GM19035 (cell line): ENCODE measurements at regions not wholly inside any gene's neighbourhood (a gene's known extent, or its start where the extent isn't known, plus 50 kb on each side); places are given as distances from the start of the nearest gene placed in this dataset.

Experiments
- ATAC-seq: cut with Tn5 transposase; IDR thresholded peaks from one replicate; pipeline ENCODE4 v1.9.1; 2021; ENCODE audit not compliant: unreplicated experiment

DNA sequence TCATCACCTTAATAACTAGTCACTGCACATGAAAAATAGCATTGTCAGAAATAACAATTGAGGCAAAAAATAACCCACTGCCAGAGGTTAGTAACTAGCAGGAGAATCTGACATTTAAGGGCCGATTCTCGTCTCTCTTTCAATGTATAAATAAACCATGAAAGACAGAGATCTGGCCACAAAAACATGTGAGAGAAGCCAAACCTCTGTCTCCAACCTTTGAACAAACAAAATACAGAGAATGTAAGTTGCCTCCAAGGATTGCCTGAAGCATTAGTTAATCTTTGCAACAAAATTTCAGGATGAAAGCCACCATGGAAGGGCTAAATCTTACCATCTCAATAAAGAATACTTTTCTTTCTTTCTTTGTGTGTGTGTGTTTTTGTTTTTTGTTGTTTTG, 257.4 kb upstream of the TMTC1 start:
- no peak for ATAC-seq

GRCh38 chr12:30030693-30031374, 247.1 kb upstream of the TMTC1 start:
- ATAC-seq = no peak

- ATAC-seq = no peak
Measured at GRCh38 chr12:30026621-30027234, 243.0 kb upstream of the TMTC1 start.

DNA sequence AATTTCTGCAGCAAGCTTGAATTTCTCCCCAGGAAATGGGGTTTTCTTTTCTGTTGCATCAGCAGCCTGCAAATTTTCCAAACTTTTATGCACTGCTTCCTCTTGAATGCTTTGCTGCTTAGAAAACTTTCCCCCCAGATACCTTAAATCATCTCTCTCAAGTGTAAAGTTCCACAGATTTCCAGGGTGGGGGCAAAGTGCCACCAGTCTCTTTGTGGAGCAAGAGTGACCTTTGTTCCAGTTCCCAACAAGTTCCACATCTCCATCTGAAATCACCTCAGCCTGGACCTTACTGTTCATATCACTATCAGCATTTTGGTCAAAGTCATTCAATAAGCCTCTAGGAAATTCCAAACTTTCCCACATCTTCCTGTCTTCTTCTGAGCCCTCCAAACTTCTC, 241.6 kb upstream of the TMTC1 start:
- ATAC-seq = no peak

DNA sequence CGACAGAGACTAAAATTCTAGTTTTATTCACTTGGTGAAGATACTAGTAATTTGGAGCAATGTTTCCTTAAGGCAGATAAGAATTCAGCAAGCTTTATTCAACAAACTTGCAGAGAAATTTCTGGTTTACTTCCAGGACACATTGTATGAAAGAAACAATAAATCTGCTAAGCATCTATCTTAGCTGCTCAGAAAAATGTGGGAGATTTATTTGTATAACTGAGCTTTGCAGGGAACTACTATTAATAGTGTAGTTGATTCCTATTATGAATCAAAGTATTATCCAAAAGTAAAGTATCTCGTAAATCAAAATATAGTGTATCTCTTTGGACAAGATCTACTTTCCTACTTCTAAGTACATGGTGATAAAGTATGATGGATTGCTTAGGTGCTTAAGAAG, 239.4 kb upstream of the TMTC1 start:
- ATAC-seq = no peak

- ATAC-seq = no peak
Measured at GRCh38 chr12:30021051-30021833, 237.5 kb upstream of the TMTC1 start.

DNA sequence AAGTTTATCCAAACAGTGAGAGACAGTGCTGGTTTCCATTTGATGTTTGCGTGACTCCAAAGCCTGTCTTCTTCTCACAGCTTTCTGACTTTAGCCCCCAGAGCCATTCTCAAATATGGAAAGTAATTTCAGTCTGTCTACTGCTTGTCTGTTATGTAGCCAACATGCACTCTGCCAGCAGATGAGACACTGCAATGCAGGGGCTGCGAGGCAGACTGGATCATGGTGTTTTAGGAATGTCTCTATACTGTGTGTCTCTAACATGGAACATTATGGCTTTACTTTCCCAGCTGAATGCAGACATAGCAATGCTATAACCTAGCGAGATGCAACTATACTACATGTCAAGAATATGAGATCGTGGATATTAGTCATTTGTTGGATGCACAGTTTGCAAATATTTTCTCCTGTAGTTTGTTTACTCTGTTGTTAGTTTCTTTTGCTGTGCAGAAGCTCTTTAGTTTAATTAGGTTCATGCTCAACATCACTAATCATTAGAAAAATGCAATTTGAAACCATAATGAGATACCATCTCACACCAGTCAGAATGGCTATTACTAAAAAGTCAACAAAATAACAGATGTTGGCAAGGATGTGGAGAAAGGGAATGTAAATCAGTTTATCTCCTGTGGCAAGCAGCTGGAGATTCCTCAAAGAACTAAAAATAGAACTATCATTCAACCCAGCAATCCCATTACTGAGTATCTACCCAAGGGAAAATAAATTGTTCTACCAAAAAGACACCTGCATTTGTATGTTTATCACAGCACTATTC, 235.8 kb upstream of the TMTC1 start:
- ATAC-seq = no peak

- no peak for ATAC-seq
Measured at GRCh38 chr12:30016540-30017055, 232.9 kb upstream of the TMTC1 start.

DNA sequence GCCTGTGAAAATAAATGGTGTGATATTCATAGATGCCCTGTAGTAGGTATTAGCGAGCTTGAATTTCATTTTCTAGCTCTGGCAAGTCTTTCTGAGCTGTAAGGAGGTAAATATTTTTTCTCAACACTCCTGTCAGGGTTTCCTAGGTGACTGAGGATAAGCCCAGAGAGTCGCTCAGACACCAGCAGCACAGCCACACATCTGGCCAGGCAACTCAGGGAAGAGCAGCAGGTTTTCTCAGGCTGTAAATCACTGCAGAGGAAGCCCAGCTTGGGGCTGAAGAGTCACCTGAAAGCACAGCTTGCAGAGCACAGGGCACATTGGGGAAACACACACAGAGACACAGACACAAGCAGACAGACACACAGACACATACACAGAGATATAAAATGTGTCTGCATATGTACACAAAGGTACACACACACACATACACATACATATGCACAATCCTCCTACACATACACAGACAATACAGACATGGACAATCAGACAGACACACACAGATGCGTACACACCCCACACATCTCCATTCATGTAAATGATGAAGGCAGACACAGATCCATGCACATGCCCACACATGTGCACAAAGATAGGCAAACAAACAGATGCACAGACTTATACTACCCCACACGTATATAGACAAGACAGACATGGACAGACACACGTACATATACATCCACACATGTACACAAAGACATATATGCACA, 232.0 kb upstream of the TMTC1 start:
- ATAC-seq = no peak

- no peak for ATAC-seq
Measured at GRCh38 chr12:30014991-30015390, 231.2 kb upstream of the TMTC1 start.

DNA sequence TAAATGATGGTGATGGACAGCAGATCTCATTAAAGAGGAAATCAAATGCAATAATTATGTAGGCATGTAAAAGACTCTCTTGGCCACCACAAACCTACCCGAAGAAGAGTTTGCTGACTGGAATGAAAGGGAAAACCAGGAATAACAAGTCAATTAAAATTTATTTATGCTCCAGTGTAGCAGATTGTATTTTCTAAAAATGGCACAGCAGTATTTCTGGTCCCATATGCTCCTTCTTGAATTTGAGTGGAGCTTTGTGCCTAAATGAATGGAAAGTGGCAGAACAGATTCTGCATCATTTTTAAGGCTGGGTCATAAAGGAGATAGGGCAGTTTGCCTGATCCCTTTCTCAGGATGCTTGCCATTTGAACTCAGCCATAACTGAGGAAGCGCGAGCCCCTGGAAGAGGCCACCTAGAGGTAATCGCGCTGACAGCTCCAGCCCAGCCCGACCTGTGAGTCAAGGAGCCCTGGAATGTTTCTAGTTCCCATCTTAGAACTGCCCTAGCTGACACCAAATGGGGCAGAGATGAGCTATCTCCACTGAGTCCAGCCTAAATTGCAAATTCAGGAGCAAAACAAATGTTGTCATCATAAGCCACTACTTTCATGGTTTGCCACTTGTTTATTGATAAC, 229.2 kb upstream of the TMTC1 start:
- ATAC-seq = no peak

DNA sequence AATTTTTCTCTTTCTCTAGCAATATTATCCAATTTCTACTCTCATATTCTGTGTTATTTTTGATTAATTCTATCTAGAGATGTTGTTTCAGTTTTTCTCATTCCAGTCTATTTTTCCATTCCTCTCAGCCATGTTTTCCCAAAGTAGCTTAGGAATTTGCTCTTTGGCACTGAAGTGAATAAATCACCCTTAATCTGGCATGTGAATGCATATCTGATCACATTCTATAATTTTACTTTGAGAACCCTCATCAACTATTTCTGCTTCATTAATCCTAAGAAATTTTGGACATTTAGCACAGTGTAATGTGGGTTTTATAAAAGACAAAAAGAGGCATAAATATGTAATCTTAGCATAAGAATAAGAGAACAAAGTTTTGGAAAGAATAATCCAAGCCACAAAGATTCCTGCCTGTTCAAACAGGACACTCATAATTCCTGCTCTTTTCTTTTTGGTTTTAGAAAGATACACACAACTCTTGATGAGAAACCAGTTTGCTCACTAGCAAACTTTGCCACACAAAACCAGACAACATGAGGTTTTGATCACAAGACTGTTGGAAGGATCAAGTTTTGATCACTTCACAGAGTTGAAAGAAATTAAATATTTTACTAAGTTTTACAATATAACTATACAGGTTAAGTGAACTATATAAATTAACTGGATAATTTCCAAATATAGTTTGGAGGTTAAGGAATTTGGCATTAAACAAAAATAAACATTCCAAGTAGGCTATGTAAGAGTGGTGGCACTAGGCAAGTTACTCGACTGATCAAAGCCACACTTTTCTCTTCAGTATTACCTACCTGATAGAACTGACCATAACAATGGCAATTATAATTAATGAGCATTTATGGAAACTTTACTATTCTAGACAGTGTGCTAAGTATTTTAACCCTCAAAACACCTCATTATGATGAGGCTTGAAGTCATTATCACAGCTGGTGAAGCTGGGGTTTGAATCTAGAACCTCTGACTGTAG, 226.6 kb upstream of the TMTC1 start:
- no peak for ATAC-seq

- no peak for ATAC-seq
Measured at GRCh38 chr12:30006021-30006420, 222.3 kb upstream of the TMTC1 start.

DNA sequence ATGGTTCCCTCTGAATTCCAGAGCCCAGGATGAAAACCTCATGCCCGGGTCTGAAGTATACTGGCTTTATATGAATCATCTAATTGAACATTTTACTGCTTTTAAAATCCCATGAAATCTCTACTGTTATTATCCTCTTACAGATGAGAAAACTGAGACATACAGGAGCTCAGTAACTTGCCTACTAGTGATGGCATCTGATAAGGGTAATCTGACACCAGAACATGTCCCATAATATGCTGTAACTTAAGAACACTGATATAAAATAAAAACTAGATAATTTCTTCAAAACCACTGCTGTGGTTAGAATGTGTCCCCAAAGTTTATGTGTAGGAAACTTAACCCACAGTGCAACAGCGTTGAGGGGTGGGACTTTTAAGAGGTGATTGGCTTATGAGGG, 219.6 kb upstream of the TMTC1 start:
- no peak for ATAC-seq

- no peak for ATAC-seq
Measured at GRCh38 chr12:30002677-30003076, 218.9 kb upstream of the TMTC1 start.

DNA sequence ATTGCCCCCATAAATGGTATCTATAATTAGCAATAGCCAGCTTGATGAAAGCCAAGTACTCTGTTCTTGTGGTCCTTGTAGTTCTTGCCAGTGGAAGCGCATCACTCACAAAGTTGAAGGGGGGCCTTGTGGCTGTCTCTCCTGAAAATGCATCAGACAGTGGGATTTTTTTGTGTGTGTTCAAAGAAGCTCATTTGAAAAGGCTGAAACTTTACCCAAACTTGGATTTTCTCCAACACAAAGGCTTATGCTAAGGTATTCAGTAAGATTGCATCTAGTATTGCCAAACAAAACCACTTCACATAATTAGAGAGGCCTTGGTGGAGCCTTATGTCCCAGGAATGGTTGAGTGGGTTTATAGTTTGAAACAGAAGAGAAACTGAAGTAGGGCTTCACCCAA, 216.7 kb upstream of the TMTC1 start:
- no peak for ATAC-seq

DNA sequence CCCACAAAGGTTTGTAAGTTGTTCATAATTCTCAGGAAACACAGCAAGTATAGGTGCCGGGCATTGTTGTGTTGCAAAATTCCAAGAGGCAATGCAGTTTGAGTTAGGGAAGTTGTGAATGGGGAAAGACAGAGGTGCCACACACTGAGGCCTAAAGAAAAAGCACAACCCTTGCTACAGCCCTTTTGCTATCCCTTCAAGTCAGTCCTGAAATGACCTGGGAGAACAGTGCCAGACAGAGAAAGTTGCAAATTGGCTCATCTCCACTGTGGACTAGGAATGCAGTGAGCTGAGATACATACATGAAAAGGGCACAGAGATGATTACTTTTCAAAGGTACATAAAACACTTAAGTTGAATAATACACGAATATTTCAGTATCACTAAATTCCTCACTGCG, 213.3 kb upstream of the TMTC1 start:
- no peak for ATAC-seq

DNA sequence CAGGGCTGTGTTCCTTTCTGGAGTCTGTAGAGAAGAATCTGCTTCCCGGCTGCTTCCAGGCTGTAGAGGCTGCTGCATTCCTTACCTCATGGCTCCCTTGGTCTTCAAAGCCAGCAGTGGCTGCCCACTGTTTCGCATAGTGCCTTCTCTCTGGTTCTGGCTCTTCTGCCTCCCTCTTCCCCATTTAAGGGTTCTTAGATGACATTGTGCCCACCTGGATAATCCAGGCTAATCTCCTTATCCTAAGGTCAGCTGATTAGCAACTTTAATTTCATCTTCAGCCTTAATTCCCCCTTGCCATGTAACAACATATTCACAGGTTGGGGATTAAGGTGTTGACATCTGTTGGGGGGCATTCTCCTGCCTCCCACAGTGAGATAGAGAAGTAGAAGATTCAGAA, 208.6 kb upstream of the TMTC1 start:
- no peak for ATAC-seq

DNA sequence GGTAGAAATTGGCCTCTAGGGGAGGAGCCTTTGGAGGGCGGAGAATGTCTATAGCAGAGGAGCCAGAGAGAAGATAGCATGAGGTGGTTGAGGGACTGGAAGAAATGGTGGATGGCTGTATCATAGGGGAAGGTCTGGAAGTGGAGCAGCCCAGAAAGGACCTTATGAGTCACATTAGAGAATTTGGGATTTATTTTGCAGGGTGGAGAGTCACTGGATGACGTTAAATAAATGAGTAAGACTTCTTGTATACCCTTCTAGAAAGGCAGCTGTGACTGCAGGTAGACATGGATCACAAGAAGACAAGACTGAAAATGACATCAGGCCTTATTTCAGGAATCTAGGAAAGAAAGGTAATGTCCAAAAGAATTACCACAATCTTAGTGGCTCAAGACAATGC, 208.2 kb upstream of the TMTC1 start:
- ATAC-seq = no peak
